22Rv1 (cell line): ENCODE measurements at regions not wholly inside any gene's neighbourhood (a gene's known extent, or its start where the extent isn't known, plus 50 kb on each side); places are given as distances from the start of the nearest gene placed in this dataset.

Experiments
- ZFX ChIP-seq: fragments of 450-650 bp; IDR thresholded peaks from 2 replicates; pipeline ENCODE4 v1.6.1; 2017; ENCODE audit warnings: antibody characterized with exemption, borderline replicate concordance
- TF ChIP-seq, protein P1 (sequence below): fragments of 450-650 bp; IDR thresholded peaks from 2 replicates; pipeline ENCODE4 v1.5.1; 2017; ENCODE audit warnings: mild to moderate bottlenecking

DNA sequence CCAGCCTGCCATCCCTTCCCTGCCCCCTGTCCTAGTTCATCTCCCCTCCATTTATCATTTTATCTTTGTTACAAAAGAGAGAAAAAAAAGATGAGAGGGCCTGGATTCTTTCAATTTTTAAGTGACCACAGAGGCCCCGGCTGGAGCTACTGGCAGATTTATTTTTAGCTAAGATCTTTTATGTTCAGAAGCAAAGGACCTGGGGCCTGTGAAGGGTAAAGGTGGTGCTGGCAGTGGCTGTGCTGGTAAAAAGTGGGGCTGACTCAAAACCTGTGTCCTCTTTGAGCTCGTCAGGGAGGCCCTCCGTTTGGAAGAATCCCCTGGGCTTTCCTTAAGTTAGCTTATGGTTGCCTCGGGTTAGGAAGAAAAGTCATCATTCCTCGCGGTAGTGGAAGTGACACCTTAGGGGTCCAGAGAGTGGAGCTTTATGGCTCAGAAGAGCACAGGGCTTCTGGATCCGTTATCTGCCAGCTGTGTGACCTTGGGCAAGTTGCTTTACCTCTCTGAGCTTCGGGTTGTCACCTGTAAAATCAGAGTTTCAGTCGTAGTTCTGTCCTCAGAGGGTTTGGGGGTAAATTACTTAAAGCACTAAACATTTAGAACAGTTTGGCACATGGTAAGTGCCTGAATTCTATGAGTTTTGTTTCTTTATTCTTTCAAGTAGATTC lies 923.8 kb upstream of the EEF2KMT start:
- TF ChIP-seq, protein P1, sequence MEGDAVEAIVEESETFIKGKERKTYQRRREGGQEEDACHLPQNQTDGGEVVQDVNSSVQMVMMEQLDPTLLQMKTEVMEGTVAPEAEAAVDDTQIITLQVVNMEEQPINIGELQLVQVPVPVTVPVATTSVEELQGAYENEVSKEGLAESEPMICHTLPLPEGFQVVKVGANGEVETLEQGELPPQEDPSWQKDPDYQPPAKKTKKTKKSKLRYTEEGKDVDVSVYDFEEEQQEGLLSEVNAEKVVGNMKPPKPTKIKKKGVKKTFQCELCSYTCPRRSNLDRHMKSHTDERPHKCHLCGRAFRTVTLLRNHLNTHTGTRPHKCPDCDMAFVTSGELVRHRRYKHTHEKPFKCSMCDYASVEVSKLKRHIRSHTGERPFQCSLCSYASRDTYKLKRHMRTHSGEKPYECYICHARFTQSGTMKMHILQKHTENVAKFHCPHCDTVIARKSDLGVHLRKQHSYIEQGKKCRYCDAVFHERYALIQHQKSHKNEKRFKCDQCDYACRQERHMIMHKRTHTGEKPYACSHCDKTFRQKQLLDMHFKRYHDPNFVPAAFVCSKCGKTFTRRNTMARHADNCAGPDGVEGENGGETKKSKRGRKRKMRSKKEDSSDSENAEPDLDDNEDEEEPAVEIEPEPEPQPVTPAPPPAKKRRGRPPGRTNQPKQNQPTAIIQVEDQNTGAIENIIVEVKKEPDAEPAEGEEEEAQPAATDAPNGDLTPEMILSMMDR: no peak
- TF ChIP-seq ZFX: no peak
